ENCODE measurements at regions not wholly inside any gene's neighbourhood (a gene's known extent, or its start where the extent isn't known, plus 50 kb on each side); places are given as distances from the start of the nearest gene placed in this dataset.

- no peak for TF ChIP-seq CTBP2 (IDR thresholded peaks at IDR 0.05; ENCODE audit: borderline replicate concordance, insufficient read depth, insufficient read length, low read length)
- TF ChIP-seq TAF7 (optimal IDR thresholded peaks at IDR 0.05; ENCODE audit: borderline replicate concordance, low read depth, low read length) = no peak
Observed at GRCh38 chr19:31910224-31910623, 435.2 kb upstream of the ZNF507 start (continued).
